IMR-90 (cell line): ENCODE measurements at regions not wholly inside any gene's neighbourhood (a gene's known extent, or its start where the extent isn't known, plus 50 kb on each side); places are given as distances from the start of the nearest gene placed in this dataset.

Experiments
- BHLHE40 ChIP-seq: fragments of 150-350 bp; IDR thresholded peaks from 2 replicates; pipeline ENCODE4 v1.6.1; 2016; ENCODE audit warnings: mild to moderate bottlenecking, low read depth, low read length
- CEBPB ChIP-seq: IDR thresholded peaks from 2 replicates; pipeline ENCODE4 v1.6.1; 2012; ENCODE audit warnings: low read depth, low read length, improper control_type of control experiment
- CHD1 ChIP-seq: IDR thresholded peaks from 2 replicates; pipeline ENCODE4 v1.6.1; 2012; ENCODE audit warnings: low read depth, low read length, improper control_type of control experiment
- CTCF ChIP-seq: conservative IDR thresholded peaks from 2 replicates; pipeline ENCODE4 v1.5.1; 2012; ENCODE audit warnings: mild to moderate bottlenecking, low read depth, low read length, improper control_type of control experiment
- ELK1 ChIP-seq: fragments of 150-350 bp; IDR thresholded peaks from 2 replicates; pipeline ENCODE4 v1.6.1; 2016; ENCODE audit warnings: low read depth, mild to moderate bottlenecking, low read length, moderate library complexity, borderline replicate concordance
- MAFK ChIP-seq: IDR thresholded peaks from 2 replicates; pipeline ENCODE4 v1.6.1; 2012; ENCODE audit warnings: low read depth, low read length, improper control_type of control experiment
- MAZ ChIP-seq: IDR thresholded peaks from 2 replicates; pipeline ENCODE4 v1.6.1; 2012; ENCODE audit warnings: low read depth, mild to moderate bottlenecking, low read length, improper control_type of control experiment, moderate library complexity, borderline replicate concordance
- POLR2A ChIP-seq: IDR thresholded peaks from 2 replicates; pipeline ENCODE4 v1.6.1; 2012; ENCODE audit warnings: mild to moderate bottlenecking, low read depth, low read length
- RAD21 ChIP-seq: IDR thresholded peaks from 2 replicates; pipeline ENCODE4 v1.6.1; 2012; ENCODE audit warnings: low read length, improper control_type of control experiment
- TF ChIP-seq, protein P1 (sequence below): fragments of 150-350 bp; IDR thresholded peaks from 2 replicates; pipeline ENCODE4 v1.6.1; 2017; ENCODE audit warnings: mild to moderate bottlenecking, antibody characterized with exemption, low read length, low read depth

DNA sequence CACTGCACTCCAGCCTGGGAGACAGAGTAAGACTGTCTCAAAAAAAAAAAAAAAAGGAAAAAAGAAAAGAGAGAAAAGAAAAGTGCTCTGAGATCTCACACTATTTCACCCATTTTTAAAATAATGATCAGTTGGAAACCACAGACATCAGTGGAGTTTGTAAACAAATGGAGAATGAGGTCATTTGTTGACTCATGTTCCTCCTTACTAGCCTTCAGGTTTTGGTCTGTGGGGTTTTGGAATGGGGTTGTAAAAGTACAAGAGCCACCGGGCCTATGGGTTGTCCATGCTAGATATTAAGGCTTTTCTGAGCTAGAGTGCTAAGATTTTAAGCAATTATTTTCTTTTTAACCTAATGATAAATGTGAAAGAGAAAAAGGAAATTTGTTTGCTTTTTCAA lies 104.4 kb upstream of the PRL start:
- TF ChIP-seq CTCF (no peak), ELK1 (no peak), MAFK (no peak), CHD1 (no peak), MAZ (no peak), BHLHE40 (no peak), POLR2A (no peak), RAD21 (no peak), CEBPB (no peak)
- TF ChIP-seq, protein P1, sequence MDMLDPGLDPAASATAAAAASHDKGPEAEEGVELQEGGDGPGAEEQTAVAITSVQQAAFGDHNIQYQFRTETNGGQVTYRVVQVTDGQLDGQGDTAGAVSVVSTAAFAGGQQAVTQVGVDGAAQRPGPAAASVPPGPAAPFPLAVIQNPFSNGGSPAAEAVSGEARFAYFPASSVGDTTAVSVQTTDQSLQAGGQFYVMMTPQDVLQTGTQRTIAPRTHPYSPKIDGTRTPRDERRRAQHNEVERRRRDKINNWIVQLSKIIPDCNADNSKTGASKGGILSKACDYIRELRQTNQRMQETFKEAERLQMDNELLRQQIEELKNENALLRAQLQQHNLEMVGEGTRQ, result no peak
